Lower leg skin (tissue), 4 donors: ENCODE measurements at regions not wholly inside any gene's neighbourhood (a gene's known extent, or its start where the extent isn't known, plus 50 kb on each side); places are given as distances from the start of the nearest gene placed in this dataset.
"Not testable (repeated sequence)": the region's sequence is repeated elsewhere in the genome, so short reads cannot be mapped to it uniquely, and the experiment has no call there.

Experiments
- DNase-seq, 2 donors: peaks; one replicate each; pipeline ENCODE4 v3.0.0-alpha.2; 2019; ENCODE audit warnings: low spot score in 2 of 2
- H3K4me3 ChIP-seq: fragments of 200-600 bp; sonication (generic); 2 replicates; pipeline ENCODE4 v1.5.1; 2017; ENCODE audit warnings: mild to moderate bottlenecking, low read depth; ENCODE audit not compliant: poor library complexity, severe bottlenecking
- CTCF ChIP-seq, 3 donors: fragments of 450-650 bp; IDR thresholded peaks; one replicate each; pipeline ENCODE4 v1.5.1; 2016; ENCODE audit warnings: antibody characterized with exemption in 3 of 3, mild to moderate bottlenecking in 3 of 3, moderate library complexity in 2 of 3
- POLR2A ChIP-seq, 2 donors: fragments of 450-650 bp; IDR thresholded peaks; one replicate each; pipeline ENCODE4 v1.6.1; 2016 to 2017; ENCODE audit warnings: antibody characterized with exemption in 2 of 2, mild to moderate bottlenecking in 1 of 2, moderate library complexity in 1 of 2
- WGBS, 2 donors: methylation state at CpG; one replicate each; pipeline ENCODE4 v1.1.5; 2018; 5-methylcytosine and 5-hydroxymethylcytosine counted together
- intact Hi-C: fragments of 100-400 bp; cut with DNase I; formaldehyde crosslinking; loops from one replicate; pipeline ENCODE4 v1.15.0; 2023; ENCODE audit warnings: low total_unique reads

- WGBS, 2 donors, result 75 to 78% methylated on average over 3 of the region's 3 CpGs
- no peak for DNase-seq
- no peak overlapping the region for H3K4me3 ChIP-seq
- TF ChIP-seq CTCF (IDR thresholded peaks at IDR 0.05) (no peak), POLR2A (IDR thresholded peaks at IDR 0.05) (no peak)
- intact Hi-C loops, result no loop called here
Observed at GRCh38 chr18:55897091-55897689, 309.2 kb upstream of the TCF4 start.

- 93% methylated on average over 5 of the region's 5 CpGs for WGBS, 2 donors
- H3K4me3 ChIP-seq, result no peak overlapping the region
- TF ChIP-seq POLR2A (IDR thresholded peaks at IDR 0.05), result no peak
- TF ChIP-seq CTCF (IDR thresholded peaks at IDR 0.05), result no peak
- intact Hi-C loops, result no loop called here
- DNase-seq, result no peak
Observed at GRCh38 chr18:55893948-55894347, 306.0 kb upstream of the TCF4 start.

GRCh38 chr18:55892862-55893813 is 305.1 kb upstream of the TCF4 start:
- intact Hi-C loops, DNase-seq, H3K4me3 ChIP-seq: not testable (repeated sequence)
- WGBS, 2 donors, result 94% methylated on average over 28 of the region's 28 CpGs

- TF ChIP-seq POLR2A (IDR thresholded peaks at IDR 0.05) (no peak), CTCF (IDR thresholded peaks at IDR 0.05) (no peak)
- intact Hi-C loops, result no loop called here
- DNase-seq, result no peak
- WGBS, 2 donors, result 90 to 93% methylated on average over 4 of the region's 4 CpGs
- H3K4me3 ChIP-seq, result no peak overlapping the region
Observed at GRCh38 chr18:55886886-55887285, 298.9 kb upstream of the TCF4 start.

GRCh38 chr18:55884498-55884897 is 296.5 kb upstream of the TCF4 start:
- intact Hi-C loops, result no loop called here
- 56 to 62% methylated on average over 2 of the region's 2 CpGs for WGBS, 2 donors
- no peak for DNase-seq
- H3K4me3 ChIP-seq, result no peak overlapping the region
- TF ChIP-seq CTCF (IDR thresholded peaks at IDR 0.05), result no peak
- TF ChIP-seq POLR2A (IDR thresholded peaks at IDR 0.05), result no peak

GRCh38 chr18:55880617-55881016 is 292.6 kb upstream of the TCF4 start:
- TF ChIP-seq CTCF (IDR thresholded peaks at IDR 0.05) (no peak), POLR2A (IDR thresholded peaks at IDR 0.05) (no peak)
- WGBS, 2 donors, result 80 to 83% methylated on average over 8 of the region's 8 CpGs
- intact Hi-C loops, result no loop called here
- no peak for DNase-seq
- no peak overlapping the region for H3K4me3 ChIP-seq
